Skeletal muscle satellite cell (primary cell): ENCODE measurements at regions not wholly inside any gene's neighbourhood (a gene's known extent, or its start where the extent isn't known, plus 50 kb on each side); places are given as distances from the start of the nearest gene placed in this dataset. TPM values are rescaled to one million over a fixed set of nuclear protein-coding genes. Genes with fewer than 3 reads are reported as not detected.
A peak's percentile ranks its signal among the peaks of the same experiment; 100 is the strongest.

Experiments
- H3K27me3 ChIP-seq: 2 replicates; pipeline ENCODE4 v1.7.0; 2013; ENCODE audit warnings: low read length; ENCODE audit not compliant: control insufficient read depth, insufficient read depth
- H3K36me3 ChIP-seq: 2 replicates; pipeline ENCODE4 v1.7.0; 2013; ENCODE audit warnings: mild to moderate bottlenecking, control low read depth, low read length; ENCODE audit not compliant: insufficient read depth
- H3K4me1 ChIP-seq: 2 replicates; pipeline ENCODE4 v1.7.0; 2013; ENCODE audit warnings: low read length; ENCODE audit not compliant: control insufficient read depth, insufficient read depth
- H3K4me2 ChIP-seq: 2 replicates; pipeline ENCODE4 v1.7.0; 2013; ENCODE audit warnings: mild to moderate bottlenecking, low read length
- H3K4me3 ChIP-seq: 2 replicates; pipeline ENCODE4 v1.7.0; 2013; ENCODE audit warnings: low read length
- H3K9ac ChIP-seq: 2 replicates; pipeline ENCODE4 v1.7.0; 2013; ENCODE audit warnings: mild to moderate bottlenecking, low read depth, low read length, moderate library complexity
- H3K9me3 ChIP-seq: replicated peaks from 2 replicates; pipeline ENCODE4 v1.7.0; 2013; ENCODE audit warnings: mild to moderate bottlenecking, control low read depth, low read length
- small RNA-seq: library from RNA; depleted of rRNA; stranded (forward); fragments of <200 nt; gene quantifications from one replicate; pipeline ENCODE3, GENCODE V24; 2012

GRCh38 chr9:72427801-72428200 is 62.8 kb upstream of the ZFAND5 start:
- Histone ChIP-seq H3K27me3 (no peaks in the 10 kb centered on the region), H3K9me3 (no peaks in the 10 kb centered on the region), H3K36me3 (no peaks in the 10 kb centered on the region), H3K4me3 (no peak overlapping the region), H3K9ac (peak overlapping the region; percentile 10), H3K4me1 (peaks cover 19% of the 10 kb centered on the region), H3K4me2 (peak overlapping the region; percentile 7)

DNA sequence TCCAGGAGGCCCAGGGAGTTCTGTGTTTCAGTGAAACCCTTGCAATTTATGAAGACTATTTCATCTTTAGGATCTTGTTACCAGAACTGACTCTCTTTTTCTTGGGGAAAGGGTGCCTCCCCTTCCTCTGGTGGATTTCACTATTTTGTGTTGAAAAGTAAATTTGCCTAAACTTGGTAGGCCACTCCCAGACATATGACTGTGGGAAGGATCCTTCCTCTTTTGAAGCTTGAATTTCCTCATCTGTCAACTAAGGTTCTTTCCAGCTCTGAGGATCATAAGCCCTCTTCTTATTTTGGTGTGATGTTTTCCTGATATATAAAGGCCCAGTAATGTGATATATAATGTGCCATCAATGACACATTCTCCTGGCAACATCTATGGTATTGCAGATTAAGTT is 59.1 kb upstream of the ZFAND5 start:
- no peak overlapping the region for H3K4me3 ChIP-seq
- H3K9ac ChIP-seq: no peak overlapping the region
- H3K36me3 ChIP-seq: no peaks in the 10 kb centered on the region
- H3K4me2 ChIP-seq: no peak overlapping the region
- peaks cover 12% of the 10 kb centered on the region for H3K4me1 ChIP-seq
- no peaks in the 10 kb centered on the region for H3K27me3 ChIP-seq
- H3K9me3 ChIP-seq: no peaks in the 10 kb centered on the region

- no peaks in the 10 kb centered on the region for H3K9me3 ChIP-seq
- no peak overlapping the region for H3K4me2 ChIP-seq
- no peaks in the 10 kb centered on the region for H3K36me3 ChIP-seq
- no peak overlapping the region for H3K4me3 ChIP-seq
- H3K27me3 ChIP-seq: no peaks in the 10 kb centered on the region
- no peak overlapping the region for H3K9ac ChIP-seq
- no peaks in the 10 kb centered on the region for H3K4me1 ChIP-seq
Measured at GRCh38 chr9:72422214-72422613, 57.2 kb upstream of the ZFAND5 start.

DNA sequence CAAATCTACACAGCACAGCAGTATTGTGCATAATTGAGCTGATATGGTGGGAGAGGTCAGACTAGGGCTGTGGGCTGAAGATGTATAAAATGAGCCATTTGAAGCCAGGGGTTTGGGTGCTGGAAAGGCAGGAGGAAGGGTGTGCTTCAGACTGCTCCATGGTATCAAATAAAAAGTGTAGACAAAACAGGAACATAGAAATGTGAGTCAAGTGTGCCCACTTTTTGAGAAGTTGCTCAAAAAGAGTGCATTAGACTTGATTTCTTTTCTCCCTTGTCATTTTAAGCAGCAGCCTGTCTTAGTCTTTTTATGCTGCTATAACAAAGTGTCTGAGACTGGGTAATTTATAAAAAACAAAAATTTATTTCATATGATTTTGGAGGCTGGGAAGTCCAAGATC is 55.8 kb upstream of the ZFAND5 start:
- Histone ChIP-seq H3K4me3 (no peak overlapping the region), H3K9me3 (no peaks in the 10 kb centered on the region), H3K4me2 (no peak overlapping the region), H3K9ac (no peak overlapping the region), H3K36me3 (no peaks in the 10 kb centered on the region), H3K27me3 (no peaks in the 10 kb centered on the region), H3K4me1 (no peaks in the 10 kb centered on the region)

DNA sequence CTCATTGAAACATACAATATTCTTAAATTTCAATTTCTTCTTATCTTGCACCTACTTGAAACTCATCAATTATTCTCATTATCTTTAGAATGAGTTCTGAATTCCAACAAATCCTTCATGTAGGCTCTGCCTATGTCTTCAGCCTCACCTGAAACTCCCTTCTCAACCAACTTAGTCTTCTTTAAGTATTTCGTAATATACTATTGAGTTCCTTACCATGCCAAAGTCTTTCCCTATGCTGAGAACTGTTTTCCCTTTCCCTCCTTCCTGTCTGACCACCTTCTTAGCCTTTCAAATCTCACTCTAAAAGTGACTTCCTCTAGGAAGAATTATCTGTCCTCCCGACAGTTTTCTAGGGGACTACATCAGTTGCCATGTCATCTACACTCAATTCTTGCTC is 50.9 kb upstream of the ZFAND5 start:
- no peak overlapping the region for H3K4me2 ChIP-seq
- no peaks in the 10 kb centered on the region for H3K9me3 ChIP-seq
- no peaks in the 10 kb centered on the region for H3K27me3 ChIP-seq
- H3K9ac ChIP-seq: no peak overlapping the region
- H3K36me3 ChIP-seq: no peaks in the 10 kb centered on the region
- no peaks in the 10 kb centered on the region for H3K4me1 ChIP-seq
- no peak overlapping the region for H3K4me3 ChIP-seq

DNA sequence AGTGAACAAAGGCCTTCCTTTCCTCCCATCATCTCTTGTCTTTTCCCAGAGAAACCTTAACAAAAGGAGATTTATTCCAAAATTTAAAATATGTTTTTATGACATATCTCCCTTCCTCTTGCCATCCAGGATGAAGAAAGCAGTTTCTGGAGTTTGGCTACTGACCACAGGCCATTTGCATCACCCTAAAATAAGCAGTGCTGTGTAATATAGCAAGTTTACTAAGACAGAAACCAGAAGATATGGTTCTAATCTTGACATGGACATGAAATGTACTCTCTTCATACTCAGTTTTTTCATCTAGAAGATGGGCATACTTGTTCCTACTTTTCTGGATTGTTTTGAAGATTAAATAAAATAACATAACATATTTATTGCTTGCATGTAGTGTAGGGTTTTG is 50.2 kb upstream of the ZFAND5 start:
- no peaks in the 10 kb centered on the region for H3K4me1 ChIP-seq
- no peak overlapping the region for H3K9ac ChIP-seq
- no peak overlapping the region for H3K4me2 ChIP-seq
- no peaks in the 10 kb centered on the region for H3K27me3 ChIP-seq
- no peak overlapping the region for H3K4me3 ChIP-seq
- H3K36me3 ChIP-seq: no peaks in the 10 kb centered on the region
- no peaks in the 10 kb centered on the region for H3K9me3 ChIP-seq

Small RNA genes lying in the stretch of these regions (small RNA-seq; reads per million reads assigned to genes)
- gene AL445646.1: not detected
